HG03439 (cell line): ENCODE measurements at regions not wholly inside any gene's neighbourhood (a gene's known extent, or its start where the extent isn't known, plus 50 kb on each side); places are given as distances from the start of the nearest gene placed in this dataset.
"Not testable (repeated sequence)": the region's sequence is repeated elsewhere in the genome, so short reads cannot be mapped to it uniquely, and the experiment has no call there.

ENCODE experiments used
- ATAC-seq: cut with Tn5 transposase; IDR thresholded peaks from one replicate; pipeline ENCODE4 v1.9.1; 2021; ENCODE audit warnings: mild to moderate bottlenecking, moderate library complexity; ENCODE audit not compliant: unreplicated experiment

DNA sequence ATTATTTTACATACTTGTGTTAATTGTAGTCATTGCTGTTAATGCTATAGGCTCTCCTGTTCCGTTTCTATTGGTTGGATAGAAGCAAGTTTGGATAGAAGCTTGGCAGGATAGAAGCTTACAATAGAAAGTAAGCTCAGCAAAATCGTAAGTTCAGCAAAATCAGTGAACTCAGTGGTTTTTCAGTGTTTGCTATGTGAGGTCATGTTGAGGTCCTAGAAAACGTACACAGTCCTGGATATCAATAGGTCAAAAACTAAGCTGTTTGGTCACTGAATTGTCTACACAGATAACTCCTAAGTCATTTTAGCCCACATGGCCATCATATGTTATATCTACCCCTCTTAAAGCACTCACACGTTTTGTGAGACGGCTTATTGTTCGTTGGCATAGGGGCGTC, 299.4 kb downstream of the MAN2A1 start:
- no peak for ATAC-seq

- no peak for ATAC-seq
These were observed 300.4 kb downstream of the MAN2A1 start for GRCh38 chr5:109989994-109990722.

DNA sequence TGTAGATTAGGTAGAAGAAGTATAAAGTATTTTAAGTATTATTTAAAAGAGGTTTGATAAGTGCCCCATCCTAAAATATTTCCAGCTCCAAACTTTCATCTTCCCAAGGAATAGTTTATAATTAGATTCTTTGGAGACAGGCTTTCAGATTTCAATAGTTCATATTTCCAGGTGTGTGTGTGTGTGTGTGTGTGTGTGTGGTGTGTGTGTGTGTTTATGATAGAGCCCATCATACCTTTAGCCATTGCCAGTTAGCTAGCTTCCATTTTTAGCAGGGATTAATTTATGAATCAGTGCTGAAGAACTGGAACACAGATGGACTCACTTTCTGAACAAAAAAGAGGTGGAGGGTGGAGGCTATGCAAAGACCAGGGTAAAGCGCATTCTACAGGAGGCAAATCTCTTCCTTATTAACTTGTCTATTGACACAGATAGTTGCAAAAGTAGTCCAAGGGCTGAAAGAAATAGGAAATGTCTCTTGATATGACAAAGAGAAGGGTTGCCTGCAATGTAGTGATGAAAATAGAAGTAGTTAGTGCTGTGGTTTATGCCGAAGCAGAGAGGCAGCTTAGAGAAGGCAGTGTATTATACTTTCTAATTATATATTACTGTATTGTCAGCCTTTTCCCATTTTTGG, 301.1 kb downstream of the MAN2A1 start:
- no peak for ATAC-seq

- no peak for ATAC-seq
These were observed 302.7 kb downstream of the MAN2A1 start for GRCh38 chr5:109992264-109992915.

GRCh38 chr5:109994135-109994534, 304.4 kb downstream of the MAN2A1 start:
- no peak for ATAC-seq

DNA sequence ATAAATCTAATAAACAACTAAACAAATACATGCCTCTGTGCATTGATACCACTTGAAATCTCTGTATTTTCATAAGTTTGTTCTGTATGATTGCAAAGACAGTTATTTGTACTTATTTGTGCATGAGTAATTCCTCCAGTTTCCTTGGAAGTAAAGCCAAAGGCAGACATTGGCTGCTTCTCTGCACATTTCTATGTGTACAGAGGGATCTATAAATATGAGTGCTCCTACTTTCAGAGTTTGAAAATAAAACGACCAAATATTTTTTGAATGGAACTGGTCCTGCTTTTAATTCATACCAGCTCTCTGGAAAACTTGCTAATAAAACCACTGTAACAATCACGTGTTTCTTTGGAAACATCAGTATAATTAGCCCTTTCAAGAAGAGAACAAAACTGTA, 306.5 kb downstream of the MAN2A1 start:
- no peak for ATAC-seq

DNA sequence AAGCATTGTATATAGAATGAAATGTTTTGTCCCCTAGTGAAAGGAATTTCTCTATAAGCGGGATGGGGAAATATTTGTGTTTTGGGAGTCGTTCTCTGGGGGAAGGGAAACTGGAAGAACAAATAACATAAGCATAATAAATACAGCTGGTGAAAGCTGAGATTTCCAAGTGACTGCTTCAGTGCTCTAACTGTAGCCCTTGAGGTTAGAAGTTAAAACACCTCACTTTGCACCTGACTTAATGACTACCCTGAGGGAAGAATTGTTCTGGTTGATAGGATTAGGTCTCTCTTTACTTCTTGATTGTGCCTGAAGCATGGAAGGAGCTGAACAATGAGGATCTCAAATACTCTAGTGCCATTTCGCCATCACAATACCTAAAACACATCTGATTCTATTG, 307.4 kb downstream of the MAN2A1 start:
- ATAC-seq: no peak

GRCh38 chr5:109998208-109998607, 308.5 kb downstream of the MAN2A1 start:
- no peak for ATAC-seq

- no peak for ATAC-seq
These were observed 309.0 kb downstream of the MAN2A1 start for GRCh38 chr5:109998726-109999125.

GRCh38 chr5:110001648-110002047, 311.9 kb downstream of the MAN2A1 start:
- no peak for ATAC-seq

GRCh38 chr5:110002652-110003051, 312.9 kb downstream of the MAN2A1 start:
- no peak for ATAC-seq

- ATAC-seq: not testable (repeated sequence)
These were observed 316.3 kb downstream of the MAN2A1 start for GRCh38 chr5:110005907-110006562.

GRCh38 chr5:110007101-110007500, 317.4 kb downstream of the MAN2A1 start:
- no peak for ATAC-seq

DNA sequence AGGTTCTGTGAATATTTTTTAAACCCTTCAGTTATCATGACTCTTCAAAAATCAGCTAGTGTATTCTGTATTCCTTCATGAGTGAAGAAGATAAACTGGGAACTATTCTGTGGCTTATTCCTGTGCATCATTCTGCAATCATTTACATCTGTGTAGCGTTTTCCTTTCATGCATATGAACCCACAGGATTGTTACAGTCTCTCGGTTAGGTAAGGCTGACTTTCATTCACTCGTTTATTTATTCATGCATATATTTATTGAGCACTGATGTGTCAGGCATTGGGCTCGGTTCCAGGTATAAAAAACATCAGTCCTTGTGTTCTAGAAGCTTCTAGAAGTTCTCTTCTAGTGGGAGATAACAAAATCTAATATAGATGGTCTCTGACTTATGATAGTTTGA, 318.4 kb downstream of the MAN2A1 start:
- ATAC-seq: no peak

GRCh38 chr5:110012145-110012544, 322.4 kb downstream of the MAN2A1 start:
- ATAC-seq: no peak

DNA sequence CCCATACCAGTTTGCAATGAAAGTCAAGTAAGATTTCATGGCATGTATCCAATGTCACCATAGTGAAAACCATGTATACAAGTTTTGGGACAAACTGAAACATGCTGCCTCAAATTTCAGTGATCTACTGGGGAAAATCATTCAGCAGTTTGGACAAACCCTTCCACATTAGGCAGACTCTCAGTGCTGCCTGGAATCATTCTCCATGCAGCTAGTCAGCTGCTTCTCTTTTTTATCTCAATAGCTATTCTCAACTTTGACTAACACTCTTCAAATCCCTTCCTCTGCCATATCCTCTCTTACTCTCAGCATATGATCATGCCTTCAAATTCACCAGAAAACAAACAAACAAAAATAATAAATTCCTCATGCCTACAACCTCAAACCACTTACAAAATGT, 323.3 kb downstream of the MAN2A1 start:
- no peak for ATAC-seq

- no peak for ATAC-seq
These were observed 328.1 kb downstream of the MAN2A1 start for GRCh38 chr5:110017854-110018253.

DNA sequence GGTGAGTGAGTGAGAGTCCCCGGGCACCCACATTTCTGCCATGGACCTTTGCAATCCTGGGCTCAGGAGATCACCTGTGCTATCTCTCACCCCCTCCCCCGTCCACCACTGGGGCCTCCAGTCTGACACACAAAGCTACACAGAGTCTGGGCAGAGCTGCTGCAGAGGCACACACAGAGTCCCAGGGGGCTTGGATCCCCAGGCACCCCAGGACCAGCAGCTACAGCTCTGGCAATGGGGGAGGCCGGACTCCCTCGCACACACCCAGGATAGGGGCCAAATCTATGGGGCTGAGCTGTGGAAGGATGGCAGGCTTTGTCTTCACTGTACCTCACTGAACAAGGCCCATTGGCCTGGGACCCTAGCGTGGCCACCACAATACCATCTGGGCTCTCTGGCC, 328.8 kb downstream of the MAN2A1 start:
- ATAC-seq: no peak

DNA sequence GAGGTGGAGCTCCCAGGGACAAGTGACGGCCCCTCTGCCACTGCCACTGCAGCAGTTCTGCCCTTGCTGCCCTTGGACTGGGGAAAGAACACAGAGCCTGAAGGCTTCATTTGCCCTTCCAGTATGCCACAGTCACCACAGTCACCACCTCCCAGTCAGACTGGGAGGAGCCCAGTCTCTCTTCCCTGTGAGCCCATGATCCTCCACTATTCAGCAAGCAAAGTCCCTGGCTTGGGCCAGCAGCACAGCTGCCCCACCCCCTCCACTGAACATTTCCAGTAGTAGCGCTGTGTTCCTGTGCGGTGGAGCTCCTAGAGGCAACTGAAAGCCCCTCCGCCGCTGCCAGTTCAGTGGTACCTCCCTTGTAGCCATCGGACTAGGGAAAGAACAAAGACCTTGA, 329.4 kb downstream of the MAN2A1 start:
- no peak for ATAC-seq

- no peak for ATAC-seq
These were observed 330.1 kb downstream of the MAN2A1 start for GRCh38 chr5:110019780-110020179.

DNA sequence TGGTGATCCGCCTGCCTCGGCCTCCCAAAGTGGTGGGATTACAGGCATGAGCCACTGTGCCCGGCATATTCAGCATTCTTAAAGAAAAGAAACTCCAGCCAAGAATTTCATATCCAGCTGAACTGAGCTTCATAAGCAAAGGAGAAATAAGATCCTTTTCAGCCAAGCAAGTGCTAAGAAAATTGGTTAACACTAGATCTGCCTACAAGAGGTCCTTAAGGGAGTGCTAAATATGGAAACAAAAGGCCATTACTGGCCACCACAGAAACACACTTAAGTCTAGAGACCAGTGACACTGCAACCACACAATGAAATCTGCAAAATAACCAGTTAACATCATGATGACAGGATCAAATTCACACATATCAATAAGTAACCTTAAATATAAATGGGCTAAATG, 331.5 kb downstream of the MAN2A1 start:
- ATAC-seq: no peak

- no peak for ATAC-seq
These were observed 335.4 kb downstream of the MAN2A1 start for GRCh38 chr5:110025160-110025559.
